GM19395 (cell line): ENCODE measurements at regions not wholly inside any gene's neighbourhood (a gene's known extent, or its start where the extent isn't known, plus 50 kb on each side); places are given as distances from the start of the nearest gene placed in this dataset.

Experiments used
- ATAC-seq: cut with Tn5 transposase; IDR thresholded peaks from one replicate; pipeline ENCODE4 v1.9.1; 2021; ENCODE audit warnings: mild to moderate bottlenecking, moderate library complexity; ENCODE audit not compliant: unreplicated experiment

DNA sequence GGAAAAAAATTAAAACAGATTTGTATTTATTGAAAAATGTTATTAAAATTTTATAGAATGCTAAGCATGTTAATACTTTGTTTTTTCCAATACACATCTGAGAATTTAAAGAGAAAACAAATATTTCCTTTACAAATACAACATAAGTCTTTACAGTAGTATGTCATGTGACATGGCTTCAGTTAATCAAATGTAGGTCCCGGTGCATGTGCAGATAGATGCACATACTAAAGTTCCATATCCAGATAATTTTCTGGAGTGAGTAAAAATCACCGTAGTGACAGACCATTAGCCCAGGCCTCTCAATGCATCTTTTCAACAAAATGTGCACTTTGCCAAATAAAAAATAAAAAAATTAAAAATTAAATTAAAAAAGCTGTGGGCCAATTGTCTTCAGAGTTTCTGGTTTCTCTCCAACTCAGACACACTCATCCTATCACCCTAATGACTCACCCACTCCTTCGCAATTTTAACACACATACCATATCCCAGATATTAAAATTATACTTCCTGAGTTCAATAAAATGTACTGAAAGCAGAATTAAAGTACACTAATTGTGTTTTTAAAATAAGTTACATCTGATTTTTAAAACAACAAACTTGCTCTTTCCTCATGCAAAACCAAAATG, 508.1 kb downstream of the NR2F1-AS1 start:
- no peak for ATAC-seq

DNA sequence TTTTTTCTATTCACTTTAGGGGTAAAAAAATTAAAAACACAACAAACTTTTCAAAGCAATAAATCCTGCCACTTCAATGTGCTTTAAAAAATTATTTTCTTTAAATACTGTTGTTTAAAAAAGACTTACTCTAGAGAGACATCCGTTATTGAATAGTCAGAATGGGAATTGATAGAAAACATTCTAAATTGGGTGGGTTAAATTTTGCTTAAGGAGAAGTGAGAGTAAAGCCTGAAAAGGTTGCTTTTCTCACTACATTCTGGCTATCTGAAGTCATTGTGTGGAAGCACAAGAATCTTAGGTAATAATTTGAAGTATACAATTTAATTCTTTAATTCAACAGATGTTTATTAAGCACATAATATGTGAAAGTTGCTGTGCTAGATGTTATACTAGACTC, 509.3 kb downstream of the NR2F1-AS1 start:
- ATAC-seq: no peak

DNA sequence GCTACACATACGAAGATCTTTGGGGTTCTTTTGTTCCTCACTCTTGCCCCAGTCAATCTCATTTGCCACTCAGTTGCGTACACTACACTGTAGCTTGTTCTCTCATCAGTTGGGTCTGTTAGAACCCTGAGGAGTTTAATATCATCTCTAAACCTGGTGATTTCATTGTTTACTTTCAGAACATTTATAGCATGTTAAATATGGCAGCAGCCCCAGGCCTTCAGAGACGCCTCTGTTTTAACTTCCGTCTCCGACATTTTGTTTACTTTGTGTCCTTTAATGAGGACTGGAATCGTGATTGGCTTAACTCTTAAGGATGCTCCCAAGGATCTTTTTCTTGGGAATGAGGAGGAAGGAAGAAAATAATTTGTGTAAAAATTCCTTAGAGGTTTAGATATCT, 510.1 kb downstream of the NR2F1-AS1 start:
- ATAC-seq: no peak

DNA sequence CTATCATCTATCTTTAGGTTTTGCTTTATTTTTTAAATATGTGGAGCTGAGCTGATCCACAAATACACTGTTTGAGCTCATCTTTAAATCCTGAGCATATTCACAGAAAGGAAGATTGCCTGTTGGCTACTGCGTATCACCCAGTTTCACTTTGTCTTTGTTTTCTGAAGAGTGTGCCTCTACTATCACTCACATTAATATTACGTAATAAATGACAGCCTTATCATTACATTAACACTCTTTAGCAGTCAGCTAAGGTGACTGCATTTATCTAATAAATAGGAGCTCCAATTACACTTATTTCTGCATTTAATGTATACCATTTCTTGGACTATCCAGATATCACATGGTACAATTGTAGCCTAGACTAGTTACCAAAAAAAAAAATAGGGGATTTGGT, 511.7 kb downstream of the NR2F1-AS1 start:
- ATAC-seq: no peak

DNA sequence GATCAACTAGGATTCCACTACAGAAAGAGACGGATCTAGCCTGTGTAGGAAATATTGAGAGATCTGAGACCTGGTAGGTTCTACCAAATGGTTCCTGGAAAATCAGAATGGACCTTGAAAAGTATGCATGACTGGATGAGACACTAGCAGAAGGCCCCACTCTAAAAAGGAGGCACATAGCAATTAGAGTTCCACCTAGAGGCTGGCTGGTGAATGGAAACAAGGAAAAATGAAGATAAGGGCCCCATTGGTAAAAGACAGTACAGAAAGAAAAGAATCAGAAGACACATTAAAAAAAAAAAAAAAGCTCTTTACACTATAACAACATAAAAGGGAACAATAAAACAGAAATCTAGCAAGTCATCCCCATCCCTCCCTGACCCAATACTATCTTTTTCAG, 518.5 kb downstream of the NR2F1-AS1 start:
- ATAC-seq: no peak

DNA sequence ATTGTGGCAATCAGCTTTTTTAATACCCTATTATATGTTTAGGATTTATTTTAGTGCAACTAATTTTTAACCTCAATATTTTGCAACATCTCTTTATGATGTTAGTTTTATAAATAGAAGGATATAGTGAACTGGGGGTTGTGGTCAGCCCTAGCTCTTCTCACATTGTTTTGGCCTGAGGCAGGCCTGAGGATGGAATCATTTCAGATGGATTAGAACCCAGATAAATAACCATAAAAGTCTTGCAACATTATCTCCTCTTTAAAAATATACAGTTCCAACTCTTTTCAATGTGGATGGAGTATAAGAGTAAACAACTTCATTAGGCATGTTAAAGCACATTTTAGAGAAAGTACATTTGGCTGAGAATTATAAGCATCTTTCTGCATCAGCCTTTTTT, 522.7 kb downstream of the NR2F1-AS1 start:
- no peak for ATAC-seq

DNA sequence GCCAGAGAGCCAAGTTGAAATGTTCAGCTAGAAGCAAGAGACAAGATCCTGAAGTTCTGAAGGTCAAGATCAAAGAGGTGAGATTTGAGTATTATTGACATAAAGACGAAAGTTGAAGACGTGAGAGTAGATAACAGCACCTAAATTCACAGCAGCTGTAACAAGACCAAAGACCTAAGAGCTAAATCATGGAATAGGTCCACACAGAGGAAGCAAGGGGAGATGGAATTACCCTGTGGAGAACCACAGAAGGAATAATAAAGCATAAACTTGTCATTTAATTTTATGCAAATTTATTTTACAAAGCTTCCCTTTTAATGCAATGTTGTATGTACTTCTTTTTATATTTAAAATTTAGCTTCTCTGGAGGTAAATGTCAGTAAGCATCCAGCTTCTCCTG, 523.7 kb downstream of the NR2F1-AS1 start:
- ATAC-seq: no peak

DNA sequence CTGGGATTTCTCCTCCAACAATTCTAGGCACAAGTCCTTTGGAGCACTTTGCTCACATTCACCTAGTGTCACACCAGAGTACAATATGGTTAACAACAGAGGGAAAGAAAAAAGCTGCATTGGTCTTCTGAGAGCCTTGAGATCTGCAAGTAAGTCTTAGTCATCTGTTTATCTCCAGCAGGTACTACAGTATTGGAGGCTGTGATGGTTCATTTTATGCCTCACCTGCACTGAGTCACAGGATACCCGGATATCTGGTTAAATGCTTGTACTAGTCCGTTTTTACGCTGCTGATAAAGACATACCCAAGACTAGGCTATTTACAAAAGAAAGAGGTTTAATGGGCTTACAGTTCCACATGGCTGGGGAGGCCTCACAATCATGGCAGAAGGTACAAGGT, 525.0 kb downstream of the NR2F1-AS1 start:
- ATAC-seq: no peak

DNA sequence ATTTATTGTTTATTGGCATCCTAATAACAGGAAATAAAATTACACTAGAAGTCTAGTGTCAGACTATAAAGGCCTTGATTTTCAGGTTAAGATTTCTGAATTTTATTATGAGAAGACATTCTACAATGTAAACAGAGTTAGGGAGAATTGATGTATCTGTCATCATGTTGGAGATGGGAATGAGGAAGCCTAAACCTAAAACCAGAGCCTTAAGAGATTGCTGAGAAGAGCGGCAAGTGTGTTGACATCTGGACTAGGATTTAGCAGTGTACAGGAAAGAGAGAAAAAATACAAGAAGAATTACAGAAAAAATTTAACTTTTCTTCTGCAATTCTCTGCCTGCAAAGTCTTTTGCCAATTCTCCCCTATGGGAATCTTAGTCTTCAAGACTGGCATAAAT, 525.5 kb downstream of the NR2F1-AS1 start:
- no peak for ATAC-seq

DNA sequence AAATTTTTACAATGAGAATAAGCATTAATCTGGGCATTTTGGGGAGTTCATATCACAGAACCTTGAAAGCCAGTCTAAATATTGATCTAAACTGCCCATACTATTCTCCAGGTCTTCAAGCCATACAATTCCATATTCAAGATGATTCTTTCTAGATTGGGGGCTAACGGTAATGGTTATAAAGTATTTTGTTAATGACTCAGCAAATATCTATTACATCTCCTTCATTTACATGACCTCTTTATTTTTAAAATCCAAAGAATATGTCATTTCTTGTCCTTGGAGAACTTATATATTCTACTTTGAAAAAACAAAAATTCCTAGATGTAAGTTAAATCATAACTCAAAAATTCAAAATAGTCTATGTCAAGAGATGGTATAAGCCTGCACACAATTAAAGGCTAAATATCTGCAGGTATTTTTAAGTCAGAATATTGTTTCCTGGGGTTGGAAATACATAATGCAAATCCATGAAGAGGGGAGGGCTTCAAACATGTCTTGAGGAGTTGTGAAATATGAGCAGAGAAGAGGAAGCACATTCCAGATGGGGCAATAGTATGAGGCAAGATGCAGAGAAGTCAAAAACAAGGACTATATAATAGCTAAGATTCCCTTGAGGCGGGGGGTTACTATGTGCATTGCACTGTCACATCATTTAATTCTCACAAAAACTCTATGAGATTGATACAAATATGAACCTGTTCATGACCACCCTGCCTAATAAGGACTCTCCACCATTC, 526.4 kb downstream of the NR2F1-AS1 start:
- no peak for ATAC-seq

DNA sequence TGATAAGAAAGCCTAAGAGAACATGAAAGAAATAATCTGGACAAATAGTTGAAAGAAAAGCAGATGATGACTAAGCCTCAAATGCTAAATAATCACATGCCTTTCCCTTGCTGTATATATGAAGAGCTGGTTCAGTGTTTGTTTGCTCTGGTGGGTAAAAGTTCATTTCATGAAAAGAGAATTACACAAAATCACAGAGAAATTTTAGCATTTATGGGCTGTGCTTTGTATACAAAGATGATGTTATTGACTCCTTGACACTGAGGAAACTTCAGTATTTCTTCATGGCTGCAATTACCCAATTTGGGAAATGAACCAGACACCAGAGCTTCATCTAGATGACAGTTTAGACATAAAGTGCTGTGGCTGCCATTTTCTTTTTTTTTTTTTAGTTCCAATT, 527.2 kb downstream of the NR2F1-AS1 start:
- no peak for ATAC-seq

DNA sequence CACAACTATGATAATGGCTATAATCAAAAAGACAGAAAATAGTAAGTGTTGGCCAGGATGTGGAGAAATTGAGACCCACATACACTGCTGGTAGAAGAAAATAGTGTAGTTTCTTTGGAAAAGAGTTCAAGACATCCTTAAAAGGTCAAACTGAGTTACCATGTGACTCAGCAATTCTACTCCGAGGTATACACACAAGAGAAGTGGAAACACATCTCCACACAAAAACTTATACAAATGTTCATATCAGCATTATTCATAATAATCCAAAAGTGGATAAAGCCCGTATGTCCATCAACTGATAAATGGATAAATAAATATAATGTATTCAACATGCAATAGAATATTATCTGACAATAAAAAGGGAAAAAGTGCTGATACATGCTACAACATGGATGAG, 532.2 kb downstream of the NR2F1-AS1 start:
- ATAC-seq: no peak

DNA sequence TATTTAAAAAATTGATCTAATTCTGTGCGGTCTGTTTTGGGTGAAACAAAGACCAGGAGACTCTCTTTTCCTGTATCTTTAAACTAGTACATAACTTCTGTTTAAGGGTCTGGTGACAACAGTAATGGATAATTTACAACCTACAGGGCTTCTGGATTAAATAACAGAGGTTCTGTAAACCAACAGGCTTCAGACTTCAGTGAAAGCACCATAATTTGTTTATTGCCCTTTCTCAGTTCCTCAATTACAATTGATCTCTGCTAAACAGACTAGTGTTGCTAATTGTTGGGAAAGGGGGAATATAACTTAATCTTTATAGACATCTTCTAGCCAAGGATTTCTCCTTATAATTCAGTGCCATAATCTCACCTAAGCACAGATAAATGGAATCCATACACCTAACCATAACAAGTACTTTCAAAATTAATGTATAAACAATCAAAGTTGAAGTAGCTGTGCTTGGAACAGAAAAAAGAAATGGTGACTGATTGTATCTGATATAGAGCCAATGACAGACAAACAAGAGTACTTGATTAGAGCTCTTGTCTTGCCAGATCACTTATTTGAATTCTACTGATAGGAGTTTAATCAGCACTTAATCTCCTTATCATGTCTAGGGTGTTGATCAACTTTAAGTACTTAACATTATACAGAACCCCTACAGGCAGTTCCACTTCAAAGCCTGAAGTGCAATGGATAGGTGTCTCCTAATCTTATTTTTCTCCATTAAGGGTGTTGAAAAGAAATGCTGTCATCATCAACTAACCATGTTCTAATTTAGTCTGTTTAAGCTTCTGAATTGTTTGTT, 536.0 kb downstream of the NR2F1-AS1 start:
- ATAC-seq: no peak

DNA sequence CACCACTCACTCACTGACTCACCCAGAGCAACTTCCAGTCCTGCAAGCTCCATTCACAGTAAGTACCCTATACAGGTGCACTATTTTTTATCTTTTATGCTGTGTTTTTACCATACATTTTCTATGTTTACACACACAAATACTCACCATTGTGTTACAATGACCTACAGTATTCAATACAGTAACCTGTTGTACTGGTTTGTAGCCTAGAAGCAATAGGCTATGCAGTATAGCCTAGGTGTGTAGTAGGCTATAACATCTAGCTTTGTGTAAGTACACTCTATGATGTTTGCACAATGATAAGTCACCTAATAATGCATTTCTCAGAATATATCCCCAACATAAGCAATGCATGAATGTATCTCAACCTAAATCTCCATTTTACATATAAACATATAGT, 541.1 kb downstream of the NR2F1-AS1 start:
- ATAC-seq: no peak

DNA sequence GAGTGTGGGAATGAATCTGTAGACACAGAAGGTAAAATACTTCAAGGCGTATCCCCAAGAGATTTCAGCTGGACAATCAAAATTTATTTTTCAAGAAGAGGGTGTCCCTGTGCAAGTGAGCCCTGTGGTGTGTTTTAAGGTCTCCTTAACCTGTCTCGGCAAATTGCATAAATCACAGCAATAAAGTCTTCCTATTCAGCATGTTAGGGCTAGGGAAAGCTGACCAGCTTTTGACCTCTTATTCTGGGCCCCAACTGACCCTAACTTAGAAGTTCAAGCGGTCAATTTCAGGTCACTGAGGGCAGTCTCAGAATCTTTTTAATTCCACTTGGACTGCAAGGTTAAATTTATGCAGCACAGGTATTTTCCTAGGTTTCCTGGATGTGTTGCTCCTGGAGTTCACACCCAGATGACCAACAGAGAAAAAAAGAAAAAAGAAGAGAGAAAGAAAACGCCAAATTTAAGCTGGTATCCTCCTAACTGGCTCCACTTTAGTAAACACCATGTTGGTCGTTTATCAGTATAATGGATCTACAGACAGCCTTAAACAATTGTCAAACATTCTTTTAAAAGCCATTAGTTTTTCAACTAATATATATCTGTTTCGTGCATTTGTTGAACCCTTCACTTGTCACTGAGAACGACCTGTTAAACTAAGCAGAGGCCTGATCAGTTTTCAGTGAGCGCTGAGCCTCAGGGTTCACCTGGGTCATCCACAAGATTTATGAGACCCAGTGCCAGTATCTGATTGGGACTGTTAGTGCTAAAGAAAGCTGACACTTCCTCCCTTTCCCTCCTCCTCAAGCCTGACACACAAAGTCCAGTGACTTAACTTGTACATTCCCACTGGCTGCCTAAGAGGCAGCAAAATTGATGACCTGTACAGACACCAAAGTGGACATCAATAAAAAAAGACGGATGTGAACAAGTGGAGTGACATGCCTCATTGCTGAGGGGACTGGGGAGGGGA, 546.1 kb downstream of the NR2F1-AS1 start:
- ATAC-seq: no peak

DNA sequence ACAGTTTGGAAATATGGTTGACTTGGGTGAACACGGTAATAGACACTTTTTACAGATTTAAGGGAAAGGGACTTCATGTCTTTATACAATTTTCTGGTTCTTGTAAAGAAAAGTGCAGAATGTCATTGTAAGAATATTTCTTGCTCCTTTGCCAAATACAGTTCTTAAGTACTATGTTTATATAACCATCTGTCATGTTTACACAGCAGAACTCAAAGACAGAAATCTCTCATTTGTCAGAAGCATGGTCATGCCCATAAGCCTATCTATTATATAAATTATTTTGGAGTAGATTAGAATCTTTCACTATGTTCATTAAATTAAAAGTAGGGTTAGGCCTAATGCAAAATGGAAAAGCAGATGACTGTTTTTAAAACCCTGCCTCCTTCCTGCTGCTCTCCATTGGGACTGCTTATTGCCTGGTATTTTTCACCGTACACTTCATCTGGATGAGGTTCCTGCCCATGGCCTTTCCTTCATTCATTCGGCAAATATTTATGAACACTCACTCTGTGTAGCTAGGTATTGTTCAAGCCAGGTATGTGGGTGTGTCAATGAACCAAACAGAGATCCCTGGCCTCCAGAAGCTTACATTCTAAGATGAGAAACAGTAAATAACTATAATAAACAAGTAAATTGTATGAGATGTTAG, 558.1 kb downstream of the NR2F1-AS1 start:
- no peak for ATAC-seq

DNA sequence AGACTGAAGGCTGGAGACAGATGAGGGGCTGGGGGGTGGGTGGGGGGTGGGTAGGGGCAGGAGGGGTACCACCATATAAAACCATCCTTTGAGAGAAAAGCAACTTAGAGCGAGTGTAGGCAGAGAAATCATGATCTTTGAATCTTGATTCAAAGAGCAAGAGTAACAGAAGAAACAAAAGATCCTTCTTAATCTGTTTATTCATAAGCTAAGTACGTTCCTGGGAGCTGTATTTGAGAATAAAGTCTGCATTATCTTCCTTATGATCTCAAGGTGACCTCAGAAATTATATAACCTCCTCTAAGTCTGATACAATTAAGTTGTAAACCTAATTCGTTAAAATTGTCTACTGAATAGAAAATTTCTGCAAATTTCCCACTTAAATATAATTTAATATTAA, 558.8 kb downstream of the NR2F1-AS1 start:
- ATAC-seq: no peak

DNA sequence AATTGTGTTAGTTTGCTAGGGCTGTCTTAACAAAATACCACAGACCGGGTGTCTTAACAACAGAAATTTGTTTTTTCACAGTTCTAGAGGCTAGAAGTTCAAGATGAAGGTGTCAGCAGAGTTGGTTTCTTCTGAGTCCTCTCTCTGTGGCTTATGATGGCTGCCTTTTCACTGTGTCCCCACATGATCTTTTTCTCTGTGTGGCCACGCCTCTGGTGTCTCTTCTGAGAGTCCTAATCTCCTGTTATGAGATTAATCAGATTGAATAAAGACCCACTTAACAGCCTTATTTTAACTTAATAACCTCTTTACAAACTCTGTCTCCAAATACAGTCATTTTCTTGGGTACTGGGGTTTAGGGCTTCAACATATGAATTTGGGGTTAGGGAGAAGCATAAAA, 561.1 kb downstream of the NR2F1-AS1 start:
- no peak for ATAC-seq

DNA sequence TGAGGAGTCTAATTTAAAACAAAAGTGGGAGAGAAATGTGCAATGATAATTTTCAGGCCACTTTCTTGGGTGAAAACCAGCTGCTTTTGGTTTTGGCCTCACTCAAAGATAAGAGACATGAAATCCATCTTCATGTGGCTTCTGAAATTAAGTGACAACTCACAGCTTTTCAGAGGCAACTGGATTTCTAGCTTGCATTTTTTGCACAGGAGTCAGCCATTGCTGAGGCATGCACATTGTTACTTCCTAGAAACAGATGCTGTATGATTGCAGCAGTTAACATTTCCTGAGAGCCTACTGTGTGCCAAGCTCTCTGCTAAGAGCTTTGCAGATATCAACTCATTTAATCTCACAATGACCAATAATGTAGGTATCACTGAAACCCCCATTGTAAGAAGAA, 562.6 kb downstream of the NR2F1-AS1 start:
- ATAC-seq: no peak

DNA sequence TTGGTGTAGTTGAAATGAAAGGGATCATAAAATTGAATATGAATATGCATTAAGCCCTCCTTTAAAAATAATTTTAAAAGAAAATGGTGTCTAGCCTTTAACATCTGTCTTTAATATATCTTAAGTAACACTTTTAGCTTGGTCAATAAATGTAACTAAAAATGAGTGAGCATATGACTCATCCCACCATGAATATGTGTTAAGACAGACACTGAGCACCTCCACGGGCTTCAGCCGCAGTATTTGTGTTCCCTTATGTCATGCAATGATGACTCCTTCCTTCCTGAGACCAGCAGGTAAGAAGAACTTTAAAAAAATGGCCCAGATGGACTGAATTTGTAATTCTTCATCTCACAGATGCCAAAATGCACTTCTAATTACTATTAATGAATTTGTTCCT, 563.2 kb downstream of the NR2F1-AS1 start:
- ATAC-seq: no peak
